Astrocyte of the spinal cord (primary cell): ENCODE measurements at regions not wholly inside any gene's neighbourhood (a gene's known extent, or its start where the extent isn't known, plus 50 kb on each side); places are given as distances from the start of the nearest gene placed in this dataset.
A peak's percentile ranks its signal among the peaks of the same experiment; 100 is the strongest.

Experiments
- DNase-seq: peaks from one replicate; pipeline ENCODE4 v3.0.0; 2011; ENCODE audit warnings: low read depth, low spot score
- H3K4me3 ChIP-seq: 2 replicates; pipeline ENCODE4 v1.5.1; 2011; ENCODE audit warnings: low read depth, mild to moderate bottlenecking, low read length, moderate library complexity
- in situ Hi-C: cut with HindIII; loops from 2 replicates; pipeline ENCODE4 v1.10.0; 2017; ENCODE audit warnings: low sequenced_read_pairs
- TF ChIP-seq, protein P1 (sequence below): IDR thresholded peaks from 2 replicates; pipeline ENCODE4 v1.5.1; 2012; ENCODE audit warnings: low read depth, mild to moderate bottlenecking, low read length, inconsistent platforms

DNA sequence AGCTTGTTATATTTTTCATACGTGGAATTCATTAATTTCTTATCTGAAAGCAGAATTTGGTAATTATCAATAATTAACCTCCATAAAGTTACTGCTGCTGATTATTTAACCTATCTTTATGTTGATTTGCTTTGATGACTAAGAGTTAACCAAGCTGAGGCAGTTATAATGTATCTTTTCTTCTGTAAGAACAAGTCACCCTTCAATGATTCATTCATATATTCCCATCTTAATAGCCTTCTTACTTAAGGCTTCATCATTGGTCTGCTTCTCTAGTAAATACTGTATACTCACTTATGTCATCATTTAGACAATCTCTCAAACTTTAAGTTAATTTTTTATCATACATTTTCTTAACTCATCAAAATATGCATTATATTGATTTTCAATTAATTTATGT, 592.2 kb downstream of the ANXA1 start:
- DNase-seq, result peak; percentile 19
- TF ChIP-seq, protein P1, sequence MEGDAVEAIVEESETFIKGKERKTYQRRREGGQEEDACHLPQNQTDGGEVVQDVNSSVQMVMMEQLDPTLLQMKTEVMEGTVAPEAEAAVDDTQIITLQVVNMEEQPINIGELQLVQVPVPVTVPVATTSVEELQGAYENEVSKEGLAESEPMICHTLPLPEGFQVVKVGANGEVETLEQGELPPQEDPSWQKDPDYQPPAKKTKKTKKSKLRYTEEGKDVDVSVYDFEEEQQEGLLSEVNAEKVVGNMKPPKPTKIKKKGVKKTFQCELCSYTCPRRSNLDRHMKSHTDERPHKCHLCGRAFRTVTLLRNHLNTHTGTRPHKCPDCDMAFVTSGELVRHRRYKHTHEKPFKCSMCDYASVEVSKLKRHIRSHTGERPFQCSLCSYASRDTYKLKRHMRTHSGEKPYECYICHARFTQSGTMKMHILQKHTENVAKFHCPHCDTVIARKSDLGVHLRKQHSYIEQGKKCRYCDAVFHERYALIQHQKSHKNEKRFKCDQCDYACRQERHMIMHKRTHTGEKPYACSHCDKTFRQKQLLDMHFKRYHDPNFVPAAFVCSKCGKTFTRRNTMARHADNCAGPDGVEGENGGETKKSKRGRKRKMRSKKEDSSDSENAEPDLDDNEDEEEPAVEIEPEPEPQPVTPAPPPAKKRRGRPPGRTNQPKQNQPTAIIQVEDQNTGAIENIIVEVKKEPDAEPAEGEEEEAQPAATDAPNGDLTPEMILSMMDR, result no peak
- in situ Hi-C loops, result no loop called here
- no peak overlapping the region for H3K4me3 ChIP-seq

DNA sequence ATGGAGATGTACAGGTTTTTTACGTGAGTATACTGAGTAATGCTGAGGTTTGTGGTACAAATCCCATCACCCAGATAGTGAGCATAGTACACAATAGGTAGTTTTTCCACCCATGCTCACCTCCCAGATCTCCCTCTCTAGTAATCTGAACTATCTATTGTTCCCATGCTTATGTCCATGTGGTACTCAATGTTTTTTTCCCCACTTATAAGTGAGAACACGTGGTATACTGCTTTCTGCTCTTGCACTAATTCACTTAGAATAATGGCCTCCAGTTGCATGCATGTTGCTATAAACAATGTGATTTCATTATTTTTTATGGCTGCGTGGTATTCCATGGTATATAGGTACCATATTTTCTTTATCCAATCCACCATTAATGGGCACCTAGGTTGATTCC, 593.9 kb downstream of the ANXA1 start:
- TF ChIP-seq, protein P1, result no peak
- H3K4me3 ChIP-seq, result no peak overlapping the region
- no peak for DNase-seq
- in situ Hi-C loops, result no loop called here

GRCh38 chr9:73753171-73753570, 601.5 kb downstream of the ANXA1 start:
- H3K4me3 ChIP-seq, result no peak overlapping the region
- TF ChIP-seq, protein P1, result no peak
- in situ Hi-C loops, result no loop called here
- DNase-seq, result peak; percentile 29

DNA sequence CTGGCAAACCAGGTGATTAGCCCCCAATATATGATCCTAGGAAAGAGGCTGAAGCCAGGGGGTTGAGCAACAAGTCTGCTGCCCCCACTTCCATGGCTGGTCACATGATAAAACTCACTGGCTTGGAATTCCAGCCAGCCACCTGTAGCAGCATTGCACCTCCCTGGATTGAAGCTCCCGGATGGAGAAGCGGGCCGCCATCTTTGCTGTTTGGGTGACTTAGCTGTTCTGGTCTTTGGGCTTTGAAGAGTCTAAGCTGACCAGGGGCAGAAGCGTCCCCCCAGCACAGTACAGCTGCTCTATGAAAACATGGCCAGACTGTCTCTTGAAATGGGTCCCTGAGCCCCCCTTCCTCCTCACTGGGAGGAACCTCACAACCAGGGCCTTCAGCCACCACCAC, 610.2 kb downstream of the ANXA1 start:
- DNase-seq, result no peak
- in situ Hi-C loops, result no loop called here
- H3K4me3 ChIP-seq, result no peak overlapping the region
- TF ChIP-seq, protein P1, result no peak

GRCh38 chr9:73773896-73774295, 622.2 kb downstream of the ANXA1 start:
- H3K4me3 ChIP-seq, result no peak overlapping the region
- in situ Hi-C loops, result no loop called here
- TF ChIP-seq, protein P1, result no peak
- peak; percentile 33 for DNase-seq

DNA sequence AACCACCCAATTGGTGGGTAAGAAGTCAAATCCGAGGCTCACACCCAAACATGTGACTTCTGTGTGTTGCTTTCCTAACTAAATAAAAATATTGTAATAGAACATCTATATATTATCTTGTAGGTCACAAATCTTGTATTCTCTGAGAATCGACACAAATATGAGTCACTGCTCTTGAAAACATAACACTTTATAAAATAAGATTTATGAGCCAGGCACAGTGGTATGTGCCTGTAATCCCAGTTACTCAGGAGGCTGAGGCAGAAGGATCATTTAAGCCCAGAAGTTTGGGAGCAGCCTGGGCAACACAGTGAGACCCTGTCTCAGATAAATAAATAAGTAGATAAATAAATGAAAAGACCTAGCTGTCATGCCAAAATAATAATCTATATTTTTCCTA, 624.1 kb downstream of the ANXA1 start:
- DNase-seq, result no peak
- in situ Hi-C loops, result no loop called here
- TF ChIP-seq, protein P1, result no peak
- no peak overlapping the region for H3K4me3 ChIP-seq

DNA sequence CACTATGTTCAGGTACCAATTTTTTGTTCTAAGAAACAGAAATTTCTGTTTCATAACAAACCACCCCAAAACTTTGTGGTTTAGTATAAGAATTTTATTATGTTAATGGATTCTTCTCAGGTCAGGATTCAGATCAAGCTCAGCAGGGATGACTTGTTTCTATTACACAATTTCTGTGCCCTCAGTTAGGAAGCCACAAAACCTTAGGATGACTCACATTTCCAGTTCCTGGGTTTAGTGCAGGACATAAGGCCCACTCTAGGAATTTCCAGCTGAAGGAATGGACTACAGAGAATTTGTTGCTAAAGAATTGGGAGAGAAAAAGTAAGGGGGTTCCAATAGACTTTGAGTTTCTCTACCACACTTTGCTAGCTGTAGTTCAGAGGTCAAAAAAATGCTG, 629.3 kb downstream of the ANXA1 start:
- in situ Hi-C loops, result no loop called here
- TF ChIP-seq, protein P1, result no peak
- DNase-seq, result peak; percentile 94
- no peak overlapping the region for H3K4me3 ChIP-seq
